Heart right ventricle (tissue), 16 donors: ENCODE measurements at regions not wholly inside any gene's neighbourhood (a gene's known extent, or its start where the extent isn't known, plus 50 kb on each side); places are given as distances from the start of the nearest gene placed in this dataset.

Experiments used
- ATAC-seq, 8 donors: fragments of 200-7000 bp; cut with Tn5 transposase; one replicate each; pipeline ENCODE4 v1.9.1; 2020; ENCODE audit warnings: mild to moderate bottlenecking in 8 of 8, moderate library complexity in 8 of 8, moderate number of reproducible peaks in 1 of 8
- DNase-seq, 2 donors: peaks; one replicate each; pipeline ENCODE4 v3.0.0-alpha.2; 2020
- H3K27ac ChIP-seq, 10 donors: fragments of 200-600 bp; sonication (generic) in 2 of 10; one replicate each; pipeline versions ENCODE4 v1.5.0 to v1.8.0; 2020 to 2022; ENCODE audit warnings: mild to moderate bottlenecking in 3 of 10
- H3K27me3 ChIP-seq, 7 donors: fragments of 200-600 bp; one replicate each; pipeline ENCODE4 v1.8.0; 2021 to 2022; ENCODE audit warnings: mild to moderate bottlenecking in 2 of 7
- H3K36me3 ChIP-seq, 9 donors: fragments of 200-600 bp; sonication (generic) in 1 of 9; one replicate each; pipeline versions ENCODE4 v1.5.0 to v1.8.0; 2020 to 2022; ENCODE audit warnings: mild to moderate bottlenecking in 2 of 9
- H3K4me1 ChIP-seq, 9 donors: fragments of 200-600 bp; sonication (generic) in 1 of 9; one replicate each; pipeline versions ENCODE4 v1.5.0 to v1.8.0; 2020 to 2022; ENCODE audit warnings: mild to moderate bottlenecking in 4 of 9
- H3K4me3 ChIP-seq, 10 donors: fragments of 200-600 bp; sonication (generic) in 2 of 10; one replicate each; pipeline versions ENCODE4 v1.5.0 to v1.8.0; 2020 to 2022; ENCODE audit warnings: mild to moderate bottlenecking in 7 of 10, moderate library complexity in 2 of 10
- H3K9me3 ChIP-seq, 11 donors: fragments of 200-600 bp in 10 of 11; sonication (generic) in 2 of 11; one replicate each; pipeline versions ENCODE4 v1.5.0 to v1.8.0; 2013 to 2022; ENCODE audit warnings: mild to moderate bottlenecking in 2 of 11, control low read depth in 1 of 11, moderate library complexity in 1 of 11
- CTCF ChIP-seq, 9 donors: fragments of 200-600 bp; sonication (generic) in 2 of 9; IDR thresholded peaks; one replicate each; pipeline versions ENCODE4 v1.5.0 to v1.8.0; 2021 to 2022; ENCODE audit warnings: antibody characterized with exemption in 9 of 9, mild to moderate bottlenecking in 5 of 9, moderate library complexity in 1 of 9
- WGBS, 2 donors: extraction: QIAGEN DNeasy Blood & Tissue Kit; methylation state at CpG; one replicate each; pipeline ENCODE4 v1.1.7; 2013; ENCODE audit warnings: inconsistent platforms in 1 of 2; 5-methylcytosine and 5-hydroxymethylcytosine counted together
- intact Hi-C, 10 donors: fragments of 100-400 bp; cut with DNase I; formaldehyde crosslinking; loops; one replicate each; pipeline versions ENCODE4 v1.11.1 to v1.14.2; 2022
- donor health status: Arrhythmogenic right ventricular cardiomyopathy.
- donor health status: ischemic (EF 13 %, LVEDD 7.1; RV severe dilation, severe dysfunction).
- donor health status: healthy with polysubstance abuse.
- donor health status: DM: no; HTN: yes; CAD: no.
- donor health status: DM: no; HTN: no; CAD: no.
- donor health status: ischemic (EF 25% LVEDD 6.9; RV normal size, moderate dysfunction).
- donor health status: ischemic (EF 25% LVEDD 5.7; RV mildly dilated, moderate dysfunction).
- donor health status: healthy.
- donor health status: DM: yes; HTN: yes; CAD: no.
- donor health status: Ischemic cardiomyopathy.
- donor health status: ischemic (EF 35%, LVEDD 5.7; RV mildly dilated, moderate dysfunction).
- donor health status: nonischemic (EF 11% LVEDD 7.7; RV severe dilation, severe dysfunction).
- donor health status: DM: yes; HTN: yes; CAD: no.
- donor health status: PGD.
- donor health status: ischemic (EF 29% LVEDD 5.4; RV normal size, mild dysfunction).
- donor health status: nonischemic (EF 23%, LVEDD 6.1; RV moderate dilation, normal function).

DNA sequence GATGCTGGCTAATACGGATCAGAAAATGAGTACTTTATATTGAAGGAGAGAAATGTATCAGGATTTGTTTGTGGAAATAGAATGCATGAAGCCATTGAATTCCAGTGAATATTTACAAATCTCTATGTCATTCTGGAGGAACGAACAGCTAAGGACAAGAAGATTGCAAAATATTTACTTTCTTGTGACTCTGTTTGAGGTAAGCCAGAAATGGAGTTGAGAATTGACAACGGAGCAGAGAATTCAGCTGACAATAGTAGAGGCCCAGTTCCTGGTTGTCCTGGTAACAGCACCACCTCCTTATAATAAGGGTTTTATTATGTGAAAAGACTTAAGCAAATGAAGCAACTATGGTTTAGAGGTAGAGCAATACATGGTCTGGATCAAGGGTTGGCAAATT, 349.2 kb downstream of the ADCYAP1 start:
- ATAC-seq (no peak), DNase-seq (no peak)
- intact Hi-C loops, result no loop called here
- Histone ChIP-seq H3K27me3 (no peaks in the 10 kb centered on the region), H3K4me1 (no peaks in the 10 kb centered on the region), H3K27ac (no peak overlapping the region), H3K9me3 (peaks cover 0 to 20% (median 0%) of the 10 kb centered on the region in 11 donors), H3K4me3 (no peak overlapping the region), H3K36me3 (no peaks in the 10 kb centered on the region)
- 70 to 78% methylated on average over 3 of the region's 3 CpGs for WGBS, 2 donors
- no peak for TF ChIP-seq CTCF (IDR thresholded peaks at IDR 0.05)

DNA sequence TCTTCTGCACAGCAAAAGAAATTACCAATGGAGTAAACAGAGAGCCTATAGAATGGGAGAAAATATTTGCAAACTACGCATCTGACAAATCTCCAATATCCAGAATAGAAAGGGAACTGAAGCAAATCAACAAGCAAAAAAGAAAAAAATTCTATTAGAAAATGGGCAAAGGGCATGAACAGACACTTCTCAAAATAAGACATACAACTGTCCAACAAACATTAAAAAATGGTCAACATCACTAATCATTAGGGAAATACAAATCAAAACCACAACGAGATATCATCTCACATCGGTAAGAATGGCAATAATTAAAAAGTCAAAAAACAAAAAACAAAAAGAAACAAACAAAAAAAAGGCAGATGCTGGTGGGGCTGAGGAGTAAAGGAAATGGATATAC, 356.4 kb downstream of the ADCYAP1 start:
- Histone ChIP-seq H3K4me3 (no peak overlapping the region), H3K36me3 (no peaks in the 10 kb centered on the region), H3K4me1 (no peaks in the 10 kb centered on the region), H3K9me3 (peaks cover 0 to 54% (median 17%) of the 10 kb centered on the region in 11 donors), H3K27me3 (no peaks in the 10 kb centered on the region), H3K27ac (no peak overlapping the region)
- WGBS, 2 donors, result 93 to 97% methylated on average over 3 of the region's 3 CpGs
- intact Hi-C loops, result no loop called here
- no peak for TF ChIP-seq CTCF (IDR thresholded peaks at IDR 0.05)
- ATAC-seq, result no peak
- no peak for DNase-seq

DNA sequence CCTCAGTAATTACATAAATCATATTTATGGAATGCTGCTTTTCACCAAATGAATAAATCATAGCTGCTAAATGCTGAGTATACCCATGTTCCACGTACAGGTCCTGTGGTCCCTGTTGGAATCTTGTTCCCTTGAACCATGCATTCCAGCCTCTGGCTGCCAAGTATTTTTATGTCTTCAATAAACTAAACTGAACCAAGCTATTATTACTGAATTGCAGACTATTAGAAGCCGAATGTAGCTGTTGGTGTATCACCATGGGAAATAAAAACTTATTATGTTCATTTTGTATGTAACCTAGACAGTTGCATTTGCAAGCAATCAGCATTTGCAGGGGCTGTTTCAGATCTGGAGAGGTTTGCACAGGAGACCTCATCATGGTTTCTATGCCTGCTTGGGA, 362.4 kb downstream of the ADCYAP1 start:
- DNase-seq, result no peak
- Histone ChIP-seq H3K9me3 (peaks cover 0 to 14% (median 0%) of the 10 kb centered on the region in 11 donors), H3K4me1 (no peaks in the 10 kb centered on the region), H3K27me3 (no peaks in the 10 kb centered on the region), H3K27ac (no peak overlapping the region), H3K36me3 (no peaks in the 10 kb centered on the region), H3K4me3 (no peak overlapping the region)
- no peak for ATAC-seq
- 62 to 65% methylated on average over 2 of the region's 2 CpGs for WGBS, 2 donors
- no peak for TF ChIP-seq CTCF (IDR thresholded peaks at IDR 0.05)
- intact Hi-C loops, result no loop called here

DNA sequence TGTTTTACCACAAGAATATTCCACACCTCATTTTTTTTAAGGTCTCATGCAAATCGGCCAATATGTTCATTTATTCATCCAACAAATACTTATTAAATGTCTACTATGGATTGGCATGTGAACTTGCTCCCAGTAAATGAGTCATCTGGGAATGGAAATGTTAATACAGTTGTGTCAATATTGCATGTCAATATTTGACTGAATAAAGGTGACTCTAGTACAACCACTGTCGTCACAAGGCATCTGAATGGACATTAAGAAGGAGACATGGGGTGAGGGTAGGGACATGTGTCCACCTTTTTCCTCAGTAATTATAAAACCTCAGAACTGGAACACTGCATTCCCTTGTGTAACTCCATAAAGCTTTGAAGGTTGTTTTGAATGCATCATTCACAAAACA, 365.4 kb downstream of the ADCYAP1 start:
- Histone ChIP-seq H3K27me3 (no peaks in the 10 kb centered on the region), H3K36me3 (no peaks in the 10 kb centered on the region), H3K27ac (no peak overlapping the region), H3K9me3 (peaks cover 0 to 4% (median 0%) of the 10 kb centered on the region in 11 donors), H3K4me3 (no peak overlapping the region), H3K4me1 (no peaks in the 10 kb centered on the region)
- no peak for TF ChIP-seq CTCF (IDR thresholded peaks at IDR 0.05)
- DNase-seq, result no peak
- WGBS, 2 donors, result 62 to 66% methylated on average over 2 of the region's 2 CpGs
- intact Hi-C loops, result no loop called here
- no peak for ATAC-seq

DNA sequence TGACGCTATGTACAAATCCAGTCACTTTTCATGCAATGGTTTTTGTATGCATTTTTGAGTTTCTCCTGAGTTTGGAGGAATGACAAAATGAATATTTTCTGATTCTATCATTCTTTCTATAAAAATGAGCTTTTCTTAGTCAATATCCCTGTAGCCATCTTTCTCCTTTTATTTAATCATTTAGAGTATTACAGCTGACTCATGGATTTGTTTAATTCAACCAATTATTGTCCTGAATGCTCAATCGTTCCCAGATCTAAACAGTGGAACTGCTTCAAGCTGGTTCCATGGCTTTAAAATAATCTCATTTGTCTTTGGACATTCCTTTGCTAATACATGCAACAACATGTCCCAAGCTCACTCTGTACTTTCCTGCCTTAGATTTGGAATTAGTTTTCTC, 368.8 kb downstream of the ADCYAP1 start:
- Histone ChIP-seq H3K4me1 (no peaks in the 10 kb centered on the region), H3K36me3 (no peaks in the 10 kb centered on the region), H3K9me3 (peaks cover 0 to 7% (median 0%) of the 10 kb centered on the region in 11 donors), H3K27me3 (no peaks in the 10 kb centered on the region), H3K4me3 (no peak overlapping the region), H3K27ac (no peak overlapping the region)
- whole genome bisulfite sequencing, 2 donors, result 77 to 78% methylated on average over 2 of the region's 2 CpGs
- DNase-seq (no peak), ATAC-seq (no peak)
- no peak for TF ChIP-seq CTCF (IDR thresholded peaks at IDR 0.05)
- intact Hi-C loops, result no loop called here
